ENCODE measurements at regions not wholly inside any gene's neighbourhood (a gene's known extent, or its start where the extent isn't known, plus 50 kb on each side); places are given as distances from the start of the nearest gene placed in this dataset.

GRCh38 chr11:39304586-39304985, 2154.9 kb downstream of the LRRC4C start:
- intact Hi-C loops (cut with micrococcal nuclease): no loop called here

- intact Hi-C loops (cut with micrococcal nuclease): no loop called here
Observed at GRCh38 chr11:39294648-39295047, 2164.8 kb downstream of the LRRC4C start.

GRCh38 chr11:39288011-39288410, 2171.4 kb downstream of the LRRC4C start:
- intact Hi-C loops (cut with micrococcal nuclease): no loop called here

- intact Hi-C loops (cut with micrococcal nuclease): no loop called here
Observed at GRCh38 chr11:39268176-39268690, 2191.2 kb downstream of the LRRC4C start.

GRCh38 chr11:39255648-39256047, 2203.8 kb downstream of the LRRC4C start:
- intact Hi-C loops (cut with micrococcal nuclease): no loop called here

- intact Hi-C loops (cut with micrococcal nuclease): no loop called here
Observed at GRCh38 chr11:39249566-39250365, 2209.7 kb downstream of the LRRC4C start.

- intact Hi-C loops (cut with micrococcal nuclease): no loop called here
Observed at GRCh38 chr11:39247570-39248137, 2211.8 kb downstream of the LRRC4C start.

- intact Hi-C loops (cut with micrococcal nuclease): no loop called here
Observed at GRCh38 chr11:39239553-39239952, 2219.9 kb downstream of the LRRC4C start.

GRCh38 chr11:39236916-39237315, 2222.5 kb downstream of the LRRC4C start:
- intact Hi-C loops (cut with micrococcal nuclease): no loop called here

GRCh38 chr11:39221550-39222138, 2237.8 kb downstream of the LRRC4C start:
- intact Hi-C loops (cut with micrococcal nuclease): no loop called here

- intact Hi-C loops (cut with micrococcal nuclease): no loop called here
Observed at GRCh38 chr11:39220501-39221230, 2238.8 kb downstream of the LRRC4C start.

- intact Hi-C loops (cut with micrococcal nuclease): no loop called here
Observed at GRCh38 chr11:39220069-39220468, 2239.4 kb downstream of the LRRC4C start.

- intact Hi-C loops (cut with micrococcal nuclease): no loop called here
Observed at GRCh38 chr11:39209981-39210380, 2249.5 kb downstream of the LRRC4C start.

GRCh38 chr11:39205236-39205995, 2254.0 kb downstream of the LRRC4C start:
- intact Hi-C loops (cut with micrococcal nuclease): no loop called here

GRCh38 chr11:39192671-39193070, 2266.8 kb downstream of the LRRC4C start:
- intact Hi-C loops (cut with micrococcal nuclease): no loop called here

- intact Hi-C loops (cut with micrococcal nuclease): no loop called here
Observed at GRCh38 chr11:39190751-39191150, 2268.7 kb downstream of the LRRC4C start.

- intact Hi-C loops (cut with micrococcal nuclease): no loop called here
Observed at GRCh38 chr11:39177678-39178077, 2281.8 kb downstream of the LRRC4C start.

GRCh38 chr11:39174965-39175364, 2284.5 kb downstream of the LRRC4C start:
- intact Hi-C loops (cut with micrococcal nuclease): no loop called here

- intact Hi-C loops (cut with micrococcal nuclease): no loop called here
Observed at GRCh38 chr11:39174196-39174595, 2285.3 kb downstream of the LRRC4C start.

GRCh38 chr11:39165021-39165420, 2294.4 kb downstream of the LRRC4C start:
- intact Hi-C loops (cut with micrococcal nuclease): no loop called here

- intact Hi-C loops (cut with micrococcal nuclease): no loop called here
Observed at GRCh38 chr11:39149214-39149613, 2310.2 kb downstream of the LRRC4C start.

Data from T-helper 2 cell treated with Interferon-gamma antibody and Interleukin-4, amounts not matched to agents 100 ng/mL and 5 ng/mL, for 36 hours (primary cell).